GM13976 (cell line): ENCODE measurements at regions not wholly inside any gene's neighbourhood (a gene's known extent, or its start where the extent isn't known, plus 50 kb on each side); places are given as distances from the start of the nearest gene placed in this dataset.

Experiments
- DNase-seq: peaks from one replicate; pipeline ENCODE4 v3.0.0; 2012; ENCODE audit warnings: low spot score
- in situ Hi-C: fragments of 300-500 bp; cut with MboI; formaldehyde crosslinking; loops from one replicate; pipeline ENCODE4 v1.12.0; 2022; ENCODE audit warnings: low sequenced_read_pairs, mixed read lengths, inconsistent platforms; ENCODE audit not compliant: unreplicated experiment
- TF ChIP-seq, protein P1 (sequence below): IDR thresholded peaks from 2 replicates; pipeline ENCODE4 v1.5.1; 2012; ENCODE audit warnings: borderline replicate concordance, mild to moderate bottlenecking; ENCODE audit not compliant: insufficient read depth; ENCODE audit errors: extremely low read depth, missing control alignments, control extremely low read depth

DNA sequence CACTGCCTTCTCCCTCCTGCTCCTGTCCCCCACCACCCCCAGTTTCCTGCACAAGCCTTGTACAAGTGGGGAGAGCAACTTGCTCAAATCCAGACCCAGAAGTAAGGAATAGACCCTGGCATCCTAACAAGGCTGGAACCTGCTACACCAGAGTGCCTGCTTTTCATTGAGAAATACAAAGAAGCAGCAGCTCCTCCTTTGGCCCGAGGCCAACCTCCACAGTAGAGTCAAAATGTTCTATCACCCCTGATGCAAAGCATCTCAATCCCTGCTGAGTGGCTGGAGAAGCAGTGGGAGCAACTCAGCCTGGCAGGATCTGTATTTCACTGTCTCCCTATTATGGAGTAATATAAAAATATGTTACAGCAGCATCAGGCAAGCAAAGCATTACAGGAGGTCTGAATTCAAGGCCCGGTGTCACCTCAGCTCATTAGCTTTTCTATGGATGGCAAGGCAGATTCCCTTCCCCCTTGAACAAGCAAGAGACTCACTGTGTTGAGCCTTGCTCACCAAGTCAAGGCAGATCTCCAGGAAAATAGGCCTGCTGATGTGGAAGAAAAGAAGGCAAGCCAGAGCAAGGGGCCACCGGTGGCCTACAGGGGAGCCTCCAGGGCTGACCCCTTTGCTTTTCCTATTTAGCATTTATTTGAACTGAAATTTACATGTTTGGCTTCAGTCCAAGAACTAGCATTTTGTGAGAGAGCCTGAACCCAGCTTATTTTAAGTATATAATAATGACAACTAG is 186.3 kb upstream of the EGLN3 start:
- no peak for DNase-seq
- in situ Hi-C loops: no loop called here

DNA sequence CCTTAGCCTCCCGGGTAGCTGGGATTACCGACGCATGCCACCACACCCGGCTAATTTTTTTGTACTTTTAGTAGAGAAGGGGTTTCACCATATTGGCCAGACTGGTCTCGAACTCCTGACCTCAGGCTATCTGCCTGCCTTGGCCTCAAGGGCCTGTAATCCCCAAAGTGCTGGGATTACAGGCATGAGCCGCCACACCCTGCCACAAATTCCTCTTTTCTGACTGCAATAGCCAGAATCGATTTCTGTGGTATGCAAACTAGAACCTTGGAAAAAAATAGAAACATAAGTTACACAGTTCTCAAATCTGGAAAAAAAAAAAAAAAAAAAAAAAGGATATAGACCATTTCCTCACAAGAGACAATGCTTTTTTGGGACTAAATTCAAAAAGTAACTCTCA is 184.6 kb upstream of the EGLN3 start:
- in situ Hi-C loops: no loop called here
- TF ChIP-seq, protein P1, sequence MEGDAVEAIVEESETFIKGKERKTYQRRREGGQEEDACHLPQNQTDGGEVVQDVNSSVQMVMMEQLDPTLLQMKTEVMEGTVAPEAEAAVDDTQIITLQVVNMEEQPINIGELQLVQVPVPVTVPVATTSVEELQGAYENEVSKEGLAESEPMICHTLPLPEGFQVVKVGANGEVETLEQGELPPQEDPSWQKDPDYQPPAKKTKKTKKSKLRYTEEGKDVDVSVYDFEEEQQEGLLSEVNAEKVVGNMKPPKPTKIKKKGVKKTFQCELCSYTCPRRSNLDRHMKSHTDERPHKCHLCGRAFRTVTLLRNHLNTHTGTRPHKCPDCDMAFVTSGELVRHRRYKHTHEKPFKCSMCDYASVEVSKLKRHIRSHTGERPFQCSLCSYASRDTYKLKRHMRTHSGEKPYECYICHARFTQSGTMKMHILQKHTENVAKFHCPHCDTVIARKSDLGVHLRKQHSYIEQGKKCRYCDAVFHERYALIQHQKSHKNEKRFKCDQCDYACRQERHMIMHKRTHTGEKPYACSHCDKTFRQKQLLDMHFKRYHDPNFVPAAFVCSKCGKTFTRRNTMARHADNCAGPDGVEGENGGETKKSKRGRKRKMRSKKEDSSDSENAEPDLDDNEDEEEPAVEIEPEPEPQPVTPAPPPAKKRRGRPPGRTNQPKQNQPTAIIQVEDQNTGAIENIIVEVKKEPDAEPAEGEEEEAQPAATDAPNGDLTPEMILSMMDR: no peak
- DNase-seq: no peak

More for the DNA sequence above, 186.3 kb upstream of the EGLN3 start:
- TF ChIP-seq, protein P1: no peak

DNA sequence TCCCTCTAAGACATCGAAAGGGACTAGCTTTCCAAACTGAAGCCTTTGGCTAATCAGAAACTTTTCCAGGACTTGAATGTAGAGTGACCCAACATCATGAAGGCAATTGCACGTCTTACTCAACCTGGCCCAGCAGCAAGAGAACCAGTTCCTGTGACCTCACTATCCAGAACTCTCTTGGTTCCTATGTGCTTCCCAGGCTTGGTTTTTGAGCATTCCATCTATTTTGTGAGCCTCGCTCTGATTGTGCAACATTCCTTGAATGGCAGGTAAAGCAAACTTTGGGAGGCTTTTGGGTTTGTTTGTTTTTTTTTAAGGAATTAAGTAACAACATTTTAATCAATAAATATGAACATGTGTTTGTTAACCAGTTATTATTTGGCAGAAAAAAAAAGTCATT is 183.6 kb upstream of the EGLN3 start:
- TF ChIP-seq, protein P1: no peak
- DNase-seq: no peak
- in situ Hi-C loops: no loop called here

DNA sequence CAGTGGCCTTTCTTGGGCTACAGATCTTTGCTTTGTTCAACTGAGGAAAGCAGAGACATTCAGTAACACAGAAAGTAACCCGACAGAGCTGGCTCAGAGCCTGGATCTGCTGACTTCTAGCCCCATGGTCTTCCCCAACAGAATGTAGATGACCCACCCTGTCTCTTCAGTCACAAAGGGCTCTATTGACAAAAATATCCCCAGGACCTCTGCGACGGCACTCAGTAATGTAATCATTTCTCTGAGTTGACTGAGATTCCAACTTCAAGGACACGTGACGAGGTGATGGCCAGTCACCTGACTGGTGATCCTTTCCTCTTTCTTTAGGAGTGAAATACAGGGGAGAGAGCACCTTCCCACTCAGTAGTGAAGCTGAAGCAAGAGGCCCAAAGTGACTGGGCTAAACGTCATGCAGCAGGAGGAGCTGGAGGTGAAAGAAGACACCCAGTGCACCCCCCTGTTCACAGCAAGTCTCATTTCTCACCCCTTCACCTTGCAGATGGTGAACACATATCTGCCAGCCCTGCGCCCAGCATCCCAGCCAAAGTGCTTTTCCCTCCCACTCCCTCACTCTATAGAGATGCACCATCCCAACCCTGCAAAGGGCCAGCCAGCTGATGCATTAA is 179.2 kb upstream of the EGLN3 start:
- TF ChIP-seq, protein P1: no peak
- in situ Hi-C loops: no loop called here
- no peak for DNase-seq

DNA sequence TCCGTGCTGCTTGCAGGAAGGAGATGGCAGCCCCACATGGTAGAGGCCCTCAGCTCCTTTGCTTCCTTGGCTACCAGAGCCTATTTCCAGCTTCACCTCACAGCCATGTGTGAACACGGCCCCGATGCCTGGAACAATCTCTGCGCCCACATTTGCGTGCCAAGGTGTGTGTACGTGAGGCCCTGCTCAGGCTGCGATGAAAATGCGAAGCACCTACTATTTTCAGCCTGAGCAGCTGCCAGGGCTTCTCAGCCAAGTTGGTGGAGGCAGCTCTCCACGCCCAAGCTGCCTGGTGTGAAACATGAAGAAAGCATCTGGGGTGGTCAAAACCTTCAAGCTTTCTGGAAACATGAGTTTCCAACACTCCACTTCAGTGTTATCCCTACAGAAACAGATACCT is 177.8 kb upstream of the EGLN3 start:
- DNase-seq: no peak
- in situ Hi-C loops: no loop called here
- TF ChIP-seq, protein P1: no peak

DNA sequence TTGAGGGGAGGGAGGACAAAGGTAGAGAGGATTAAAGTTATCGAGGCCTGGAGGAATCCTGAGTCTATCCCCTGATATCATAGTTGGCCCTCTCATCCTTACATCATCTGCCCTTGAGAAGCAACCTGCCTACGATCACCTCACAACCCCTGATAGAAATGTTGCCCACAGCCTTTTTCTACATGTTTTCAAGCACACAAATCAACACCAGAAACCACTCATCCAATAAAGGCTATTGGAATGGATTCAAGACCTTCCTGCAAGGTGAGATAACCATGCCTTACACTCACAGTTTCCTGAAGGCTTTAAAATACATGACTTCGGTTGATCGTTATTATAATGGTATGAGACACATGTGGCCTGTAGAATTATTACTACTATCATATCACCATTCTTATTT is 175.7 kb upstream of the EGLN3 start:
- no peak for DNase-seq
- TF ChIP-seq, protein P1: no peak
- in situ Hi-C loops: no loop called here
